ENCODE measurements at regions not wholly inside any gene's neighbourhood (a gene's known extent, or its start where the extent isn't known, plus 50 kb on each side); places are given as distances from the start of the nearest gene placed in this dataset.

DNA sequence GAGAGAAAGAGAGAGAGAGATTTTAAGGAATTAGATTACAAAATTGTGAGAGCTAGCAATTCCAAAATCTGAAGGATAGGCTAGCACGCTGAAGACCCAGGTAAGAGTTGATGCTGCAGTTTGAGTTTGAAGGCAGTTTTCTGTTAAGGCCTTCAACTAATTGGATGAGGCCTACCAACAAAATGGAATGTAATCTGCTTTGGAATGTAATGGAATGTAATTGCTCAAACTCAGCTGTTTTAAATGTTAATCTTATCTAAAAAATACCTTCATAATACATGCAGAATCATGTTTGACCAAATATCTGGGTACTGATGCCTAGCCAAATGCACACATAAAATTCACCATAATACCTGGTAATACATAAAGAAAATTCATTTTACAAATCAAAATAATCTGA is 976.1 kb downstream of the LTN1 start:
- TF ChIP-seq, protein P1, sequence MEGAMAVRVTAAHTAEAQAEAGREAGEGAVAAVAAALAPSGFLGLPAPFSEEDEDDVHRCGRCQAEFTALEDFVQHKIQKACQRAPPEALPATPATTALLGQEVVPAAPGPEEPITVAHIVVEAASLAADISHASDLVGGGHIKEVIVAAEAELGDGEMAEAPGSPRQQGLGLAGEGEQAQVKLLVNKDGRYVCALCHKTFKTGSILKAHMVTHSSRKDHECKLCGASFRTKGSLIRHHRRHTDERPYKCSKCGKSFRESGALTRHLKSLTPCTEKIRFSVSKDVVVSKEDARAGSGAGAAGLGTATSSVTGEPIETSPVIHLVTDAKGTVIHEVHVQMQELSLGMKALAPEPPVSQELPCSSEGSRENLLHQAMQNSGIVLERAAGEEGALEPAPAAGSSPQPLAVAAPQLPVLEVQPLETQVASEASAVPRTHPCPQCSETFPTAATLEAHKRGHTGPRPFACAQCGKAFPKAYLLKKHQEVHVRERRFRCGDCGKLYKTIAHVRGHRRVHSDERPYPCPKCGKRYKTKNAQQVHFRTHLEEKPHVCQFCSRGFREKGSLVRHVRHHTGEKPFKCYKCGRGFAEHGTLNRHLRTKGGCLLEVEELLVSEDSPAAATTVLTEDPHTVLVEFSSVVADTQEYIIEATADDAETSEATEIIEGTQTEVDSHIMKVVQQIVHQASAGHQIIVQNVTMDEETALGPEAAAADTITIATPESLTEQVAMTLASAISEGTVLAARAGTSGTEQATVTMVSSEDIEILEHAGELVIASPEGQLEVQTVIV (CRISPR knock-in tag; IDR thresholded peaks at IDR 0.05; ENCODE audit: borderline replicate concordance), result no peak
- TF ChIP-seq JUND (IDR thresholded peaks at IDR 0.05; ENCODE audit: borderline replicate concordance, low read depth, low read length), result no peak
- TF ChIP-seq JUND (tag; IDR thresholded peaks at IDR 0.05; ENCODE audit: borderline replicate concordance, low read depth, low read length), result no peak
- TF ChIP-seq, protein P2, sequence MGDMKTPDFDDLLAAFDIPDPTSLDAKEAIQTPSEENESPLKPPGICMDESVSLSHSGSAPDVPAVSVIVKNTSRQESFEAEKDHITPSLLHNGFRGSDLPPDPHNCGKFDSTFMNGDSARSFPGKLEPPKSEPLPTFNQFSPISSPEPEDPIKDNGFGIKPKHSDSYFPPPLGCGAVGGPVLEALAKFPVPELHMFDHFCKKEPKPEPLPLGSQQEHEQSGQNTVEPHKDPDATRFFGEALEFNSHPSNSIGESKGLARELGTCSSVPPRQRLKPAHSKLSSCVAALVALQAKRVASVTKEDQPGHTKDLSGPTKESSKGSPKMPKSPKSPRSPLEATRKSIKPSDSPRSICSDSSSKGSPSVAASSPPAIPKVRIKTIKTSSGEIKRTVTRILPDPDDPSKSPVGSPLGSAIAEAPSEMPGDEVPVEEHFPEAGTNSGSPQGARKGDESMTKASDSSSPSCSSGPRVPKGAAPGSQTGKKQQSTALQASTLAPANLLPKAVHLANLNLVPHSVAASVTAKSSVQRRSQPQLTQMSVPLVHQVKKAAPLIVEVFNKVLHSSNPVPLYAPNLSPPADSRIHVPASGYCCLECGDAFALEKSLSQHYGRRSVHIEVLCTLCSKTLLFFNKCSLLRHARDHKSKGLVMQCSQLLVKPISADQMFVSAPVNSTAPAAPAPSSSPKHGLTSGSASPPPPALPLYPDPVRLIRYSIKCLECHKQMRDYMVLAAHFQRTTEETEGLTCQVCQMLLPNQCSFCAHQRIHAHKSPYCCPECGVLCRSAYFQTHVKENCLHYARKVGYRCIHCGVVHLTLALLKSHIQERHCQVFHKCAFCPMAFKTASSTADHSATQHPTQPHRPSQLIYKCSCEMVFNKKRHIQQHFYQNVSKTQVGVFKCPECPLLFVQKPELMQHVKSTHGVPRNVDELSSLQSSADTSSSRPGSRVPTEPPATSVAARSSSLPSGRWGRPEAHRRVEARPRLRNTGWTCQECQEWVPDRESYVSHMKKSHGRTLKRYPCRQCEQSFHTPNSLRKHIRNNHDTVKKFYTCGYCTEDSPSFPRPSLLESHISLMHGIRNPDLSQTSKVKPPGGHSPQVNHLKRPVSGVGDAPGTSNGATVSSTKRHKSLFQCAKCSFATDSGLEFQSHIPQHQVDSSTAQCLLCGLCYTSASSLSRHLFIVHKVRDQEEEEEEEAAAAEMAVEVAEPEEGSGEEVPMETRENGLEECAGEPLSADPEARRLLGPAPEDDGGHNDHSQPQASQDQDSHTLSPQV (IDR thresholded peaks at IDR 0.05), result no peak
- TF ChIP-seq, protein P3, sequence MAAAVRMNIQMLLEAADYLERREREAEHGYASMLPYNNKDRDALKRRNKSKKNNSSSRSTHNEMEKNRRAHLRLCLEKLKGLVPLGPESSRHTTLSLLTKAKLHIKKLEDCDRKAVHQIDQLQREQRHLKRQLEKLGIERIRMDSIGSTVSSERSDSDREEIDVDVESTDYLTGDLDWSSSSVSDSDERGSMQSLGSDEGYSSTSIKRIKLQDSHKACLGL (CRISPR knock-in tag; IDR thresholded peaks at IDR 0.05; ENCODE audit: borderline replicate concordance, poor library complexity, severe bottlenecking), result no peak
- TF ChIP-seq CBFB (CRISPR knock-in tag; IDR thresholded peaks at IDR 0.05), result no peak
- TF ChIP-seq SMC3 (conservative IDR thresholded peaks at IDR 0.05; ENCODE audit: insufficient read depth, low read depth, low read length), result no peak
- no peak for TF ChIP-seq POLR2A (conservative IDR thresholded peaks at IDR 0.05)
- TF ChIP-seq, protein P4, sequence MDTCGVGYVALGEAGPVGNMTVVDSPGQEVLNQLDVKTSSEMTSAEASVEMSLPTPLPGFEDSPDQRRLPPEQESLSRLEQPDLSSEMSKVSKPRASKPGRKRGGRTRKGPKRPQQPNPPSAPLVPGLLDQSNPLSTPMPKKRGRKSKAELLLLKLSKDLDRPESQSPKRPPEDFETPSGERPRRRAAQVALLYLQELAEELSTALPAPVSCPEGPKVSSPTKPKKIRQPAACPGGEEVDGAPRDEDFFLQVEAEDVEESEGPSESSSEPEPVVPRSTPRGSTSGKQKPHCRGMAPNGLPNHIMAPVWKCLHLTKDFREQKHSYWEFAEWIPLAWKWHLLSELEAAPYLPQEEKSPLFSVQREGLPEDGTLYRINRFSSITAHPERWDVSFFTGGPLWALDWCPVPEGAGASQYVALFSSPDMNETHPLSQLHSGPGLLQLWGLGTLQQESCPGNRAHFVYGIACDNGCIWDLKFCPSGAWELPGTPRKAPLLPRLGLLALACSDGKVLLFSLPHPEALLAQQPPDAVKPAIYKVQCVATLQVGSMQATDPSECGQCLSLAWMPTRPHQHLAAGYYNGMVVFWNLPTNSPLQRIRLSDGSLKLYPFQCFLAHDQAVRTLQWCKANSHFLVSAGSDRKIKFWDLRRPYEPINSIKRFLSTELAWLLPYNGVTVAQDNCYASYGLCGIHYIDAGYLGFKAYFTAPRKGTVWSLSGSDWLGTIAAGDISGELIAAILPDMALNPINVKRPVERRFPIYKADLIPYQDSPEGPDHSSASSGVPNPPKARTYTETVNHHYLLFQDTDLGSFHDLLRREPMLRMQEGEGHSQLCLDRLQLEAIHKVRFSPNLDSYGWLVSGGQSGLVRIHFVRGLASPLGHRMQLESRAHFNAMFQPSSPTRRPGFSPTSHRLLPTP (IDR thresholded peaks at IDR 0.05; ENCODE audit: borderline replicate concordance, extremely low read depth, insufficient read length), result no peak
- TF ChIP-seq, protein P5, sequence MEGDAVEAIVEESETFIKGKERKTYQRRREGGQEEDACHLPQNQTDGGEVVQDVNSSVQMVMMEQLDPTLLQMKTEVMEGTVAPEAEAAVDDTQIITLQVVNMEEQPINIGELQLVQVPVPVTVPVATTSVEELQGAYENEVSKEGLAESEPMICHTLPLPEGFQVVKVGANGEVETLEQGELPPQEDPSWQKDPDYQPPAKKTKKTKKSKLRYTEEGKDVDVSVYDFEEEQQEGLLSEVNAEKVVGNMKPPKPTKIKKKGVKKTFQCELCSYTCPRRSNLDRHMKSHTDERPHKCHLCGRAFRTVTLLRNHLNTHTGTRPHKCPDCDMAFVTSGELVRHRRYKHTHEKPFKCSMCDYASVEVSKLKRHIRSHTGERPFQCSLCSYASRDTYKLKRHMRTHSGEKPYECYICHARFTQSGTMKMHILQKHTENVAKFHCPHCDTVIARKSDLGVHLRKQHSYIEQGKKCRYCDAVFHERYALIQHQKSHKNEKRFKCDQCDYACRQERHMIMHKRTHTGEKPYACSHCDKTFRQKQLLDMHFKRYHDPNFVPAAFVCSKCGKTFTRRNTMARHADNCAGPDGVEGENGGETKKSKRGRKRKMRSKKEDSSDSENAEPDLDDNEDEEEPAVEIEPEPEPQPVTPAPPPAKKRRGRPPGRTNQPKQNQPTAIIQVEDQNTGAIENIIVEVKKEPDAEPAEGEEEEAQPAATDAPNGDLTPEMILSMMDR (IDR thresholded peaks at IDR 0.05 in 2 of 3, conservative IDR thresholded peaks at IDR 0.05 in 1 of 3; ENCODE audit: insufficient read depth in 2 of 3, low read depth in 1 of 3, low read length in 3 of 3), result no peak
- TF ChIP-seq, protein P6, sequence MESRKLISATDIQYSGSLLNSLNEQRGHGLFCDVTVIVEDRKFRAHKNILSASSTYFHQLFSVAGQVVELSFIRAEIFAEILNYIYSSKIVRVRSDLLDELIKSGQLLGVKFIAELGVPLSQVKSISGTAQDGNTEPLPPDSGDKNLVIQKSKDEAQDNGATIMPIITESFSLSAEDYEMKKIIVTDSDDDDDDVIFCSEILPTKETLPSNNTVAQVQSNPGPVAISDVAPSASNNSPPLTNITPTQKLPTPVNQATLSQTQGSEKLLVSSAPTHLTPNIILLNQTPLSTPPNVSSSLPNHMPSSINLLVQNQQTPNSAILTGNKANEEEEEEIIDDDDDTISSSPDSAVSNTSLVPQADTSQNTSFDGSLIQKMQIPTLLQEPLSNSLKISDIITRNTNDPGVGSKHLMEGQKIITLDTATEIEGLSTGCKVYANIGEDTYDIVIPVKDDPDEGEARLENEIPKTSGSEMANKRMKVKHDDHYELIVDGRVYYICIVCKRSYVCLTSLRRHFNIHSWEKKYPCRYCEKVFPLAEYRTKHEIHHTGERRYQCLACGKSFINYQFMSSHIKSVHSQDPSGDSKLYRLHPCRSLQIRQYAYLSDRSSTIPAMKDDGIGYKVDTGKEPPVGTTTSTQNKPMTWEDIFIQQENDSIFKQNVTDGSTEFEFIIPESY (CRISPR knock-in tag; IDR thresholded peaks at IDR 0.05), result no peak
- TF ChIP-seq TAF15 (IDR thresholded peaks at IDR 0.05; ENCODE audit: low read depth, low read length), result no peak
- TF ChIP-seq JUNB (CRISPR knock-in tag; conservative IDR thresholded peaks at IDR 0.05), result no peak
